NCI-H460 (cell line): ENCODE measurements at regions not wholly inside any gene's neighbourhood (a gene's known extent, or its start where the extent isn't known, plus 50 kb on each side); places are given as distances from the start of the nearest gene placed in this dataset.
"Not testable (repeated sequence)": the region's sequence is repeated elsewhere in the genome, so short reads cannot be mapped to it uniquely, and the experiment has no call there.

Experiments used
- DNase-seq: peaks from one replicate; pipeline ENCODE4 v3.0.0-alpha.2; 2016; ENCODE audit warnings: low read depth; ENCODE audit errors: extremely low read depth

DNA sequence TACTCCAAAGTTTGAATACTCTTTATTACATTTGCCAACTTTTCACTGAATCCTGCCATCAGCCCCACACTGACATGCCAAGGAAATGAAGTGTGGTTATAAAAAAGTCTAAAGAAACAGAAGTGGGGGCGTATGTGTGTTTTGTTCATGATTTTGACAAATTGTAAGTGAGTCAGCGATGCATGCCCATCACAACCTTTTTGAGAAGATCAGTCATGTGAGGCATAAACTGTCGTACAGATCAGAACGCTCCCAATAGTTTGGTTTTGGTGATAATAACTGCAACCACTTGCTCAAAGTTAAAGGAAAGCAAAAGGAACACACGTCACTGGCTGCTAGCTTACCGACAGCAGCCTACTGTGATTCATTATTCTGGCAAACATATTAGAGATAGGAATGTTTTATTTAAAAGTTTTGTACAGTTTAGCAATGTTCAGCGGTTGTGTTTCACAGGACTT, 95.6 kb downstream of the RGS2 start:
- DNase-seq = peak; percentile 76

DNA sequence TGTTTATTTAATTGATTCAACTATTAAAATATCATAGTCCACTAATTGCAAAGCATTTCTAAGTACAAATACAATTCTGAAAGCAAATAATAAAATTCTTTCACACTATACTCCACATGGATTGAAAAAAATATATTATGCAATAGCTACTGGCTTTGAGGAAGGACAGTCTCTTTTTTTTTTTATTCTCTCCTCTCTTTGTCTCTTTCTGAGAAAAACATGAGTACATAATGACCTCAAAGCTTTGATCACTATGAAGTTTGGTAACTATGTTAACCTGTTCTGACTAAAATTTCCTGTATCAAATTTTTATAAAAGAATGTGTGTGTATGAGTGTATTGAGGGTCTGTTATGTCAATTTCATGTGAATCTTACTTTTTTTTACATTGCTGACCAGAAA, 96.2 kb downstream of the RGS2 start:
- DNase-seq = no peak

- no peak for DNase-seq
Observed at GRCh38 chr1:192906334-192906733, 97.5 kb downstream of the RGS2 start.

- no peak for DNase-seq
Observed at GRCh38 chr1:192907545-192908243, 98.9 kb downstream of the RGS2 start.

GRCh38 chr1:192911896-192912656, 103.2 kb downstream of the RGS2 start:
- not testable (repeated sequence) for DNase-seq

- DNase-seq = no peak
Observed at GRCh38 chr1:192913683-192914082, 104.8 kb downstream of the RGS2 start.

- DNase-seq = no peak
Observed at GRCh38 chr1:192914092-192914491, 105.3 kb downstream of the RGS2 start.

GRCh38 chr1:192914696-192915095, 105.9 kb downstream of the RGS2 start:
- DNase-seq = no peak

DNA sequence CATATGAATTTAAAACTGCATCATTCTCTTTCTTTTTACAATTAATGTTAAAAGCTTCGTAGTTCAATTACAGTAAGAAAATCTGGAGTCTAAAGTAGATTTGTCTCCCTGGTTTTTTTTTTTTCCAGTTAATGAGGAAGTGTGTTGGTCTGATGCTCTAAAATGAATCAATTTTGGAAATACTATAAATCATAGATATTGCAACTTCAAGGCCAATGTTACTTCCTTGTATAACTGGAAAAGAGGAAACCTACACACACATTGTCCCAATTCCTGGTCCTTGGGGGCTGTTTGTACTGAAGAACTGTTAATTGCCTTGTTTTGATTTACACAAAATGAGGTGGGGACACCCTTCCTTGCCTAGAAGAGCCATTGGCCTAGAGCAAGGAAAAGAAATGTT, 107.2 kb downstream of the RGS2 start:
- no peak for DNase-seq

GRCh38 chr1:192918259-192918658, 109.4 kb downstream of the RGS2 start:
- no peak for DNase-seq

DNA sequence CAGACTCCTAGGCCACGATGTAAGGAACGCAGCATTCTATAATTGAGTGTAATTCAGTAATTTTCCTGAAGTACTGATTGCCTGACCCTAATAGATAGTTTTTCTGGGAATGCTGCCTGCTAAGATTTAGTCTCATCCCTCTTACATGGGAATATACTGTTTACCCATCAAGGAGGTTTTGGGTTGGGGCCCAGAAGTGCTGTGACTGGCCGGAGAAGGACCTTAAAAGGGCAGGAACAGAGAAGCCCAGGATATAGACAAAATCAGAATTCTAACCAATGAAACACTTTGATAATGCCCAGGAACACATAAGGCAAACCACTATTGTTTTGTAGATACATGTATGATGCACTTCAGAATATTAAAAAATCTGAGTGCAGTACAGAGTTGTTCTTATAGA, 111.6 kb downstream of the RGS2 start:
- DNase-seq = no peak

DNA sequence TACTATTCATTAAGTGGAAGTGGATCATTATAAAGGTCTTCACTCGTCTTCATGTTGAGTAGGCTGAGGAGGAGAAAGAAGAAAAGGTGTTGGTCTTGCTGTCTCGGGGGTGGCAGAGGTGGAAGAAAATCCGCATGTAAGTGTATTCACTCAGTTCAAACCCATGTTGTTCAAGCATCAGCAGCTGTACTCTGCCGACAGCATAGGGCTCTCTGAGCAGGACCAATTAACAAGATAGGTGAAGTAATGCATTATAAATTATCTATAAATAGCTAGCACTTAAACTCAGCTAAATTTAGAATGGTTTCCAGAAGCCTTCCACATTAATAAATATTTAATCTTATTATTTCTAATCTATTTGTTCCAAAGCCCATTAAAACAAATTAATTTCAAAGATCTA, 116.8 kb downstream of the RGS2 start:
- DNase-seq = no peak

DNA sequence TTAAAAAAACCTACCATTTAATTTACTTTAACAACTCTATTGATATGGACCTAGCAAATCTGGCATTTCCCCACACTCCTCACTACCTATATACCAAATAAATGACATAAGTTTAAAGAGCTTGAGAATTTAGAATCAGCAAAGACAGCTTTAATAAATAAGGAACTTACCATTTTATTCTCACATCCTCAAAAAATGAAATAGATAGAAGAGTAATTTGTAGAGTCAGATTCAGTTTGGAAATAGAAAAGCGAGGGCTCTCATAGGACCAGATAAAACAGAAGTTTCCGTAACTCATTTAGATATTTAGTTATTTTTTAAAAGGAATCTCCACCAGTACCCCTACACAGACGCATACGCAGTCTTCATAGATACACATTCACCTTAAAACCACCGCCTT, 117.9 kb downstream of the RGS2 start:
- DNase-seq = no peak

DNA sequence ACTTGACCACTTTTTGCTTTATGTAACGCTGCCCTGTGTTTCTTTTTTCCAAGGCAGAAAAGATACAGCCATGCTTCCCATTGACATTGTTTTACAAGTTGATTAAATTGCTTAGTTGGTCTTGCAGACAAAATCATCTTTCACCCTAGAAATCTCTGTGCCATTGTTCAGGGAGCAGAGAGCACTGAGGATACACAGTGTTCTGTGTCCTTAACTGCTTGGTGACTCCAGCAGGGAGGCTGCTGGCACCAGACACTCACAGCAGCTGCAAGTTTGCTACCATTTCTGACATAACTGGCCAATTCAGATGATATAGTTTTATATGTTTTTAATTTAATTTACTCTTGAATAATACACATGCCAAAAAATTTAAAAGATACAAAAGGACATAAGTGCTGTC, 118.7 kb downstream of the RGS2 start:
- no peak for DNase-seq

DNA sequence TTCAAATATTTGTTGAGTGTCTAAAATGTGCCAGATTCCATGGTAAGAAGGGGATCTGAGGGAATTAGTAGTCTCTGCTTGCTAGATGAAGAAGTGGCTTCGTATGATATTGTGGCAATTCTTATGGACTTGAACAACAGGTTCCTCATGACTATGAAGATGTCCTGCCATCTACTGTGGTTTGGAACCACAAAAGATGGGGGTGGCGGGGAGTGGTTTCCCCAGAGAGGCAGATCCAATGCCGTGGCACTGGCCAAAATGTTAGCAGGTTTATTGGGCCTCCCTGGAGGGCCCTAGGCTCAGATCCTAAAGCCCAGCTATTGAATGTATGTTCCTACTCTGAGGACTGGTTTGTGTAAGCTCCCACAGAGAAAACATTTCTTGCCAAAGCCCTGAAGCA, 120.8 kb downstream of the RGS2 start:
- no peak for DNase-seq

GRCh38 chr1:192933744-192934143, 124.9 kb downstream of the RGS2 start:
- no peak for DNase-seq

GRCh38 chr1:192936313-192937018, 122.7 kb downstream of the UCHL5 start:
- DNase-seq = no peak

DNA sequence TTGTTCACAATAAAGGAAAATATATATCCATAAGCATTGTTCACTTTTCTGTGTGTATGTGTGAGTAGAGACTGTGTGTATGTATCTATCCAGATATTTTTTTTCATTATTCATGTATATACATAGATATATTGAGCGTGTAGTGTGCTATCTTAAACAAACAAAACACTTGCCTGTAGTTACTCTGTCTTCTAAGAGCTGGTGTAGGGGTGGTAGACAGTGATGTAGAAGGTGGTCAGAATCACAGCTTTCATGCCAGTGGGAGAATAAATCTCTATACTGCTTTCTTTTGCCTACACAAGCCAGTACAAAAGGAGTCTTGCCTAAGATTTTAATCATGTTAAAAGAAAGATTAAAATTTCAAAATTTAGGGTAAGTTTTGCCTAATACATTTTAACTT, 122.0 kb downstream of the UCHL5 start:
- DNase-seq = no peak

GRCh38 chr1:192939440-192939839, 119.7 kb downstream of the UCHL5 start:
- no peak for DNase-seq

GRCh38 chr1:192940658-192941057, 118.5 kb downstream of the UCHL5 start:
- no peak for DNase-seq

GRCh38 chr1:192941722-192942411, 117.3 kb downstream of the UCHL5 start:
- no peak for DNase-seq
